Fibroblast of skin of scalp (primary cell): ENCODE measurements at regions not wholly inside any gene's neighbourhood (a gene's known extent, or its start where the extent isn't known, plus 50 kb on each side); places are given as distances from the start of the nearest gene placed in this dataset.
"Not testable (repeated sequence)": the region's sequence is repeated elsewhere in the genome, so short reads cannot be mapped to it uniquely, and the experiment has no call there.

Source experiments
- DNase-seq: peaks from one replicate; pipeline ENCODE4 v3.0.0-alpha.2; 2013

GRCh38 chr10:118805146-118805545, 50.4 kb upstream of the CACUL1 start:
- DNase-seq = no peak

- no peak for DNase-seq
Measured at GRCh38 chr10:118807512-118808305, 52.9 kb upstream of the CACUL1 start.

GRCh38 chr10:118808601-118809356, 54.0 kb upstream of the CACUL1 start:
- no peak for DNase-seq

- no peak for DNase-seq
Measured at GRCh38 chr10:118809357-118810220, 54.8 kb upstream of the CACUL1 start.

GRCh38 chr10:118810796-118811505, 56.2 kb upstream of the CACUL1 start:
- no peak for DNase-seq

- DNase-seq = no peak
Measured at GRCh38 chr10:118811675-118812392, 57.1 kb upstream of the CACUL1 start.

GRCh38 chr10:118812393-118812740, 57.6 kb upstream of the CACUL1 start:
- DNase-seq = no peak

- not testable (repeated sequence) for DNase-seq
Measured at GRCh38 chr10:118813001-118813400, 58.2 kb upstream of the CACUL1 start.

GRCh38 chr10:118816471-118817168, 61.9 kb upstream of the CACUL1 start:
- no peak for DNase-seq

- no peak for DNase-seq
Measured at GRCh38 chr10:118817328-118818068, 62.7 kb upstream of the CACUL1 start.

- no peak for DNase-seq
Measured at GRCh38 chr10:118818621-118819221, 64.0 kb upstream of the CACUL1 start.

GRCh38 chr10:118820326-118821116, 65.8 kb upstream of the CACUL1 start:
- no peak for DNase-seq

- no peak for DNase-seq
Measured at GRCh38 chr10:118823256-118823907, 68.6 kb upstream of the CACUL1 start.

GRCh38 chr10:118827053-118827452, 72.3 kb upstream of the CACUL1 start:
- no peak for DNase-seq

GRCh38 chr10:118827466-118828155, 72.8 kb upstream of the CACUL1 start:
- DNase-seq = no peak

GRCh38 chr10:118832241-118832651, 77.5 kb upstream of the CACUL1 start:
- DNase-seq = no peak

- not testable (repeated sequence) for DNase-seq
Measured at GRCh38 chr10:118834370-118834769, 79.6 kb upstream of the CACUL1 start.
